PC-3 (cell line): ENCODE measurements at regions not wholly inside any gene's neighbourhood (a gene's known extent, or its start where the extent isn't known, plus 50 kb on each side); places are given as distances from the start of the nearest gene placed in this dataset.
A peak's percentile ranks its signal among the peaks of the same experiment; 100 is the strongest.

ENCODE experiments used
- ATAC-seq: fragments of 200-7000 bp; cut with Tn5 transposase; 2 replicates; pipeline ENCODE4 v1.9.1; 2020; ENCODE audit warnings: mild to moderate bottlenecking, moderate library complexity
- BruUV-seq: library from RNA; stranded (reverse); fragments of 400-500 nt; replicated peaks from 2 replicates; lab custom pipeline; 2021; lab: Mats Ljungman, UMichigan
- CTCF ChIA-PET: fragments of 300-600 bp; sonication (Branson Sonifier 250); formaldehyde crosslinking; loops from one replicate; lab custom pipeline; 2022; ENCODE audit warnings: antibody characterized with exemption; lab: Charles Lee
- POLR2A ChIA-PET: fragments of 300-600 bp; sonication (Branson Sonifier 250); formaldehyde crosslinking; loops from one replicate; lab custom pipeline; 2022; ENCODE audit warnings: antibody characterized with exemption; ENCODE audit not compliant: unreplicated experiment; lab: Charles Lee
- DNase-seq: peaks from one replicate; pipeline ENCODE4 v3.0.0-alpha.2; 2015
- H2AFZ ChIP-seq: fragments of 300-600 bp; sonication (generic); 2 replicates; pipeline ENCODE4 v1.6.0; 2016; ENCODE audit warnings: antibody characterized with exemption, low read length
- H3F3A ChIP-seq: fragments of 300-600 bp; sonication (generic); one replicate; pipeline ENCODE4 v1.6.0; 2017; ENCODE audit warnings: antibody characterized with exemption, low read length, control low read depth, mild to moderate bottlenecking; ENCODE audit not compliant: unreplicated experiment
- H3K27ac ChIP-seq: fragments of 300-600 bp; sonication (generic); 2 replicates; pipeline ENCODE4 v1.5.1; 2016; ENCODE audit warnings: mild to moderate bottlenecking, low read length
- H3K27me3 ChIP-seq: fragments of 300-600 bp; sonication (generic); 2 replicates; pipeline ENCODE4 v1.6.1; 2016; ENCODE audit warnings: low read length, mixed read lengths
- H3K36me3 ChIP-seq: fragments of 300-600 bp; sonication (generic); 2 replicates; pipeline ENCODE4 v1.6.1; 2016; ENCODE audit warnings: low read depth, mixed run types, low read length, mixed read lengths
- H3K4me1 ChIP-seq: fragments of 300-600 bp; sonication (generic); 2 replicates; pipeline ENCODE4 v1.5.1; 2016; ENCODE audit warnings: low read length; ENCODE audit not compliant: insufficient read depth
- H3K4me2 ChIP-seq: fragments of 300-600 bp; sonication (generic); 2 replicates; pipeline ENCODE4 v1.6.0; 2016; ENCODE audit warnings: low read length
- H3K4me3 ChIP-seq: fragments of 300-600 bp; sonication (generic); 2 replicates; pipeline ENCODE4 v1.5.1; 2016; ENCODE audit warnings: mild to moderate bottlenecking, low read length, mixed read lengths
- H3K79me2 ChIP-seq: fragments of 300-600 bp; sonication (generic); 2 replicates; pipeline ENCODE4 v1.6.1; 2017; ENCODE audit warnings: low read length, mixed read lengths
- H3K9ac ChIP-seq: fragments of 300-600 bp; sonication (generic); 2 replicates; pipeline ENCODE4 v1.6.0; 2016; ENCODE audit warnings: mild to moderate bottlenecking, low read length
- H3K9me2 ChIP-seq: fragments of 300-600 bp; sonication (generic); replicated peaks from 2 replicates; pipeline ENCODE4 v1.6.1; 2016; ENCODE audit warnings: mixed run types, low read length, mixed read lengths
- H3K9me3 ChIP-seq: fragments of 300-600 bp; sonication (generic); 2 replicates; pipeline ENCODE4 v1.6.1; 2016; ENCODE audit warnings: low read length, mixed read lengths
- H4K20me1 ChIP-seq: fragments of 300-600 bp; sonication (generic); 2 replicates; pipeline ENCODE4 v1.6.1; 2016; ENCODE audit warnings: low read length, mixed read lengths
- CTCF ChIP-seq: fragments of 300-600 bp; sonication (generic); conservative IDR thresholded peaks from 2 replicates; pipeline ENCODE4 v1.5.1; 2017; ENCODE audit warnings: antibody characterized with exemption, low read depth, mild to moderate bottlenecking, low read length
- EZH2 ChIP-seq: fragments of 300-600 bp; sonication (generic); IDR thresholded peaks from one replicate; pipeline ENCODE4 v1.6.1; 2017; ENCODE audit warnings: antibody characterized with exemption, mild to moderate bottlenecking, low read length; ENCODE audit not compliant: unreplicated experiment
- EZH2phosphoT487 ChIP-seq: fragments of 300-600 bp; sonication (generic); IDR thresholded peaks from 2 replicates; pipeline ENCODE4 v1.6.1; 2018; ENCODE audit warnings: mild to moderate bottlenecking, antibody characterized with exemption, low read length, borderline replicate concordance
- intact Hi-C: fragments of 100-400 bp; cut with micrococcal nuclease; formaldehyde crosslinking; loops from 2 replicates; pipeline ENCODE4 v1.9.0; 2023

GRCh38 chr7:115352375-115352774 is 430.5 kb downstream of the MDFIC start:
- DNase-seq (peak; percentile 84), ATAC-seq (peak; percentile 77)
- Histone ChIP-seq H3K9me2 (no peaks in the 10 kb centered on the region), H3F3A (no peaks in the 10 kb centered on the region), H3K4me2 (peak overlapping the region; percentile 49), H3K9ac (no peak overlapping the region), H3K27ac (peak overlapping the region; percentile 61), H4K20me1 (no peaks in the 10 kb centered on the region), H2AFZ (peak overlapping the region; percentile 55), H3K79me2 (no peaks in the 10 kb centered on the region), H3K4me3 (no peak overlapping the region), H3K27me3 (no peaks in the 10 kb centered on the region), H3K9me3 (no peaks in the 10 kb centered on the region), H3K4me1 (peaks cover 23% of the 10 kb centered on the region), H3K36me3 (no peaks in the 10 kb centered on the region)
- no TSS peak for BruUV-seq
- intact Hi-C loops, result loop anchor here (2.0 to 10.0 kb wide), 3 partner anchors 122 to 215 kb away; no protein-coding TSS in a partner anchor
- no peak for TF ChIP-seq EZH2phosphoT487
- no peak for TF ChIP-seq EZH2
- TF ChIP-seq CTCF, result no peak; the same call in 1 of the 2 replicates
- POLR2A ChIA-PET, result no interaction called here
- CTCF ChIA-PET, result interaction anchor here (1.0 kb wide), 1 partner anchor 121 kb away, joined by 4 read pairs; no protein-coding TSS in a partner anchor

DNA sequence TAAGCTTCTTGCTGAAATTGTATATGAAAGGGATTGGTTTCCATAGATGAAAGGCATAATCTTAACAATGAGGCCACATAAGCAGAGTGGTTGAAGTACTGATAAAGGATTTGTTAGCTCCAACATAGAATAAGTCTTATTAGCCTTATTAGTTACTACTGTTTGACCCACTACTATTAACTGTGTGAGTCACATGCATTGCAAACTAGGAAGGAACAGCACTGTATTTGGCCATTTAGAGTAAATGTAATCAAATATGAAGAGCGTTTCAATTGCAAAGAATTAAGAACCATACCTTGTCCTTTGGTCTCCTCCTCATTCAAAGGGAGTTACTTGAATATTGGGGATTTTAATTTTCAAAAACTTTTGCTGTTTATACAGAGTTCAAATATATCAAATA is 428.9 kb downstream of the MDFIC start:
- ChIA-PET POLR2A (no interaction called here), CTCF (no interaction called here)
- Histone ChIP-seq H3K9me3 (no peaks in the 10 kb centered on the region), H4K20me1 (no peaks in the 10 kb centered on the region), H3K27me3 (no peaks in the 10 kb centered on the region), H3K9ac (no peak overlapping the region), H3K4me3 (no peak overlapping the region), H3K9me2 (no peaks in the 10 kb centered on the region), H2AFZ (no peak overlapping the region), H3K27ac (no peak overlapping the region), H3K36me3 (no peaks in the 10 kb centered on the region), H3F3A (no peaks in the 10 kb centered on the region), H3K79me2 (no peaks in the 10 kb centered on the region), H3K4me2 (0 out of 2 replicates have a peak overlapping the region, but pooled peaks have one; percentile 3), H3K4me1 (peaks cover 28% of the 10 kb centered on the region)
- intact Hi-C loops, result loop anchor here (5.0 to 10.0 kb wide), 2 partner anchors 124 to 213 kb away; no protein-coding TSS in a partner anchor
- DNase-seq, result peak; percentile 11
- TF ChIP-seq CTCF, result no peak
- no peak for TF ChIP-seq EZH2phosphoT487
- TF ChIP-seq EZH2, result no peak
- BruUV-seq, result no TSS peak
- peak; percentile 63 for ATAC-seq

- H3K36me3 ChIP-seq, result no peaks in the 10 kb centered on the region
- BruUV-seq, result no TSS peak
- H3K9ac ChIP-seq, result no peak overlapping the region
- ChIA-PET CTCF (no interaction called here), POLR2A (no interaction called here)
- no peak overlapping the region for H2AFZ ChIP-seq
- no peak overlapping the region for H3K4me3 ChIP-seq
- no peaks in the 10 kb centered on the region for H3K9me3 ChIP-seq
- peaks cover 28% of the 10 kb centered on the region for H3K4me1 ChIP-seq
- H3K27me3 ChIP-seq, result no peaks in the 10 kb centered on the region
- H4K20me1 ChIP-seq, result no peaks in the 10 kb centered on the region
- no peak overlapping the region for H3K4me2 ChIP-seq
- no peak overlapping the region for H3K27ac ChIP-seq
- intact Hi-C loops, result loop anchor here (5.0 to 10.0 kb wide), 2 partner anchors 125 to 212 kb away; no protein-coding TSS in a partner anchor
- H3K79me2 ChIP-seq, result no peaks in the 10 kb centered on the region
- no peak for ATAC-seq
- no peaks in the 10 kb centered on the region for H3F3A ChIP-seq
- H3K9me2 ChIP-seq, result no peaks in the 10 kb centered on the region
- DNase-seq, result no peak
- TF ChIP-seq CTCF (no peak), EZH2 (no peak), EZH2phosphoT487 (no peak)
These were observed 427.7 kb downstream of the MDFIC start for GRCh38 chr7:115349635-115350034.
